Breast epithelium (tissue), 4 donors: ENCODE measurements at regions not wholly inside any gene's neighbourhood (a gene's known extent, or its start where the extent isn't known, plus 50 kb on each side); places are given as distances from the start of the nearest gene placed in this dataset.
A peak's percentile ranks its signal among the peaks of the same experiment; 100 is the strongest.

Experiments used
- DNase-seq, 2 donors: peaks; one replicate each; pipeline ENCODE4 v3.0.0-alpha.2; 2019; ENCODE audit warnings: low spot score in 2 of 2
- H3K27ac ChIP-seq, 2 donors: fragments of 200-600 bp; sonication (generic) in 1 of 2; one replicate each; pipeline ENCODE4 v1.5.1; 2016 to 2019; ENCODE audit warnings: mild to moderate bottlenecking in 1 of 2
- H3K27me3 ChIP-seq, 2 donors: fragments of 200-600 bp; sonication (generic) in 1 of 2; one replicate each; pipeline versions ENCODE4 v1.5.1 to v1.6.0; 2017 to 2019; ENCODE audit warnings: control low read depth in 1 of 2, mild to moderate bottlenecking in 1 of 2
- H3K36me3 ChIP-seq: fragments of 200-600 bp; one replicate; pipeline ENCODE4 v1.5.1; 2019
- H3K4me1 ChIP-seq, 2 donors: fragments of 200-600 bp; sonication (generic); one replicate each; pipeline ENCODE4 v1.5.1; 2016 to 2019; ENCODE audit warnings: control low read depth in 1 of 2
- H3K4me3 ChIP-seq, 3 donors: fragments of 200-600 bp; sonication (generic); 1 replicate in 2 of 3; 2 replicates in 1 of 3; pipeline ENCODE4 v1.5.1; 2016 to 2019; ENCODE audit warnings: mild to moderate bottlenecking in 3 of 3, moderate library complexity in 2 of 3
- H3K9me3 ChIP-seq, 2 donors: fragments of 200-600 bp; sonication (generic) in 1 of 2; one replicate each; pipeline ENCODE4 v1.5.1; 2016 to 2019; ENCODE audit warnings: control low read depth in 1 of 2
- POLR2A ChIP-seq: fragments of 450-650 bp; IDR thresholded peaks from one replicate; pipeline ENCODE4 v1.6.1; 2016; ENCODE audit warnings: antibody characterized with exemption, mild to moderate bottlenecking, moderate library complexity
- POLR2AphosphoS5 ChIP-seq, 3 donors: sonication (generic); formaldehyde crosslinking; IDR thresholded peaks; one replicate each; pipeline ENCODE4 v1.6.1; 2017; ENCODE audit warnings: antibody characterized with exemption in 3 of 3
- intact Hi-C: fragments of 100-400 bp; cut with DNase I; formaldehyde crosslinking; loops from one replicate; pipeline ENCODE4 v1.15.1; 2023; ENCODE audit warnings: low total_unique reads
- TF ChIP-seq, protein P1 (sequence below), 3 donors: fragments of 450-650 bp; IDR thresholded peaks; one replicate each; pipeline ENCODE4 v1.5.1; 2016 to 2017; ENCODE audit warnings: antibody characterized with exemption in 3 of 3, mild to moderate bottlenecking in 3 of 3, moderate library complexity in 3 of 3

GRCh38 chr3:157618886-157619285 is 115.7 kb upstream of the VEPH1 start:
- DNase-seq: no peak
- no peaks in the 10 kb centered on the region for H3K27me3 ChIP-seq
- no peaks in the 10 kb centered on the region for H3K4me1 ChIP-seq
- H3K9me3 ChIP-seq: no peaks in the 10 kb centered on the region
- H3K4me3 ChIP-seq: no peak overlapping the region
- H3K27ac ChIP-seq: no peak overlapping the region
- H3K36me3 ChIP-seq: no peaks in the 10 kb centered on the region
- intact Hi-C loops: no loop called here
- TF ChIP-seq POLR2A: no peak
- TF ChIP-seq POLR2AphosphoS5 (IDR thresholded peaks at IDR 0.05): no peak
- TF ChIP-seq, protein P1, sequence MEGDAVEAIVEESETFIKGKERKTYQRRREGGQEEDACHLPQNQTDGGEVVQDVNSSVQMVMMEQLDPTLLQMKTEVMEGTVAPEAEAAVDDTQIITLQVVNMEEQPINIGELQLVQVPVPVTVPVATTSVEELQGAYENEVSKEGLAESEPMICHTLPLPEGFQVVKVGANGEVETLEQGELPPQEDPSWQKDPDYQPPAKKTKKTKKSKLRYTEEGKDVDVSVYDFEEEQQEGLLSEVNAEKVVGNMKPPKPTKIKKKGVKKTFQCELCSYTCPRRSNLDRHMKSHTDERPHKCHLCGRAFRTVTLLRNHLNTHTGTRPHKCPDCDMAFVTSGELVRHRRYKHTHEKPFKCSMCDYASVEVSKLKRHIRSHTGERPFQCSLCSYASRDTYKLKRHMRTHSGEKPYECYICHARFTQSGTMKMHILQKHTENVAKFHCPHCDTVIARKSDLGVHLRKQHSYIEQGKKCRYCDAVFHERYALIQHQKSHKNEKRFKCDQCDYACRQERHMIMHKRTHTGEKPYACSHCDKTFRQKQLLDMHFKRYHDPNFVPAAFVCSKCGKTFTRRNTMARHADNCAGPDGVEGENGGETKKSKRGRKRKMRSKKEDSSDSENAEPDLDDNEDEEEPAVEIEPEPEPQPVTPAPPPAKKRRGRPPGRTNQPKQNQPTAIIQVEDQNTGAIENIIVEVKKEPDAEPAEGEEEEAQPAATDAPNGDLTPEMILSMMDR (IDR thresholded peaks at IDR 0.05): no peak

DNA sequence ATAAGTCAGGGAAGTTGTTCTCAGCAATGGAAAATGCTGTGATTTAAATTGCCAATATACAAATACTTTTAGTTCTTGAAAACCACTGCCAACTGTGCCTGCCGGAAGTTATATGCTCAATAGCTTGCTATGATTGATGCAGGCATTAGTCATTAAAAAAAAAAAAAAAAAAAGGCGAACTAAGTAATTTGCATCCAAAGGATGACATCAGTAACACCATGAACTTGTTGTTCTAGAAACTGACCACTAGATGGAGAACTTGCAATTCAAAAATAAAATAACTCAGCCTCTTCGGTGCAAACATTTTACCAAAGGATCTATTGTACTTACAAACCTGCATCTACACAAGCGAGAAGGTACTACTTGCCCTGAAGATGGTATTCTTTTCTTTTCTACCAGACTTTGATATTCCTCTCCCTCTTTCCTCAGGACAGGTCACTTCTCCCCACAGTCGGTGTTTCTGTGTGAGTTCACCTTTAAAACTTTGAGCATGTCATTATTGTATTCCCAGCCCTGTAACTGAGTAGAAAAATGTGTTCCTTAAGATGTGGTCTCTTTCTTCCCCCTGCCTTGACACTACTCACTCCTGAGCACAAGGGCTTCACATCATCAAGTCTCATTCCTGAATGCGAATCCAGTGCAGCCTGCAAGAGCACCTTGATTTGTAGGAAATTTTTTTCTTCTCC is 115.0 kb upstream of the VEPH1 start:
- H3K27me3 ChIP-seq: no peaks in the 10 kb centered on the region
- intact Hi-C loops: no loop called here
- no peak overlapping the region for H3K27ac ChIP-seq
- DNase-seq: no peak
- H3K36me3 ChIP-seq: no peaks in the 10 kb centered on the region
- H3K9me3 ChIP-seq: no peaks in the 10 kb centered on the region
- no peaks in the 10 kb centered on the region for H3K4me1 ChIP-seq
- TF ChIP-seq POLR2AphosphoS5 (IDR thresholded peaks at IDR 0.05): no peak
- TF ChIP-seq, protein P1 (IDR thresholded peaks at IDR 0.05): peak; percentile 62 to 72 (median 66)
- no peak for TF ChIP-seq POLR2A
- H3K4me3 ChIP-seq: no peak overlapping the region

DNA sequence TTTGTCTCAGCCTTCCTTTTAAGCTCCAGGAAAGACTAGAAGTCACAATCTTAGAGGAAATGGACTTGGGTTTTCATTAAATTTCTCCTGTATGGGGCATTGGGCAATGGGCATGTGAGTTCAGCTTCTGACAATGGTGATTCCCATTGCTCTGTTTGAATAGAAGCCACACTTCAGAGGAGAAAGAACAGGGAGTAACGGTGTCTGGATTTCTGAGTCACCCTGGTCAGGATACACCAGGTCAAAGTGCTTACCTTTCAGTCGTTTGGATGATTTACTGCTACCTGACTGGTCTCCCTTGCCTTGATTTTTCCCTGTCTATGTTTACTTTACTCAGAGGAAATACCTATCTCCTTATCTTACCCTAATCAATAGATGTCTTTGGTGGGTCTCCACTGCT is 111.7 kb upstream of the VEPH1 start:
- intact Hi-C loops: no loop called here

GRCh38 chr3:157611536-157612076 is 108.4 kb upstream of the VEPH1 start:
- Histone ChIP-seq H3K4me1 (no peaks in the 10 kb centered on the region), H3K4me3 (no peak overlapping the region), H3K27ac (no peak overlapping the region), H3K9me3 (no peaks in the 10 kb centered on the region), H3K36me3 (no peaks in the 10 kb centered on the region), H3K27me3 (no peaks in the 10 kb centered on the region)
- no peak for TF ChIP-seq POLR2AphosphoS5 (IDR thresholded peaks at IDR 0.05)
- no peak for TF ChIP-seq POLR2A
- TF ChIP-seq, protein P1 (IDR thresholded peaks at IDR 0.05): no peak
- intact Hi-C loops: no loop called here
- DNase-seq: no peak

More for the DNA sequence above, 111.7 kb upstream of the VEPH1 start:
- TF ChIP-seq, protein P1 (IDR thresholded peaks at IDR 0.05): no peak
- TF ChIP-seq POLR2A (no peak), POLR2AphosphoS5 (IDR thresholded peaks at IDR 0.05) (no peak)
- H3K36me3 ChIP-seq: no peaks in the 10 kb centered on the region
- DNase-seq: no peak
- H3K4me3 ChIP-seq: no peak overlapping the region
- no peaks in the 10 kb centered on the region for H3K27me3 ChIP-seq
- no peak overlapping the region for H3K27ac ChIP-seq
- H3K4me1 ChIP-seq: no peaks in the 10 kb centered on the region
- no peaks in the 10 kb centered on the region for H3K9me3 ChIP-seq

DNA sequence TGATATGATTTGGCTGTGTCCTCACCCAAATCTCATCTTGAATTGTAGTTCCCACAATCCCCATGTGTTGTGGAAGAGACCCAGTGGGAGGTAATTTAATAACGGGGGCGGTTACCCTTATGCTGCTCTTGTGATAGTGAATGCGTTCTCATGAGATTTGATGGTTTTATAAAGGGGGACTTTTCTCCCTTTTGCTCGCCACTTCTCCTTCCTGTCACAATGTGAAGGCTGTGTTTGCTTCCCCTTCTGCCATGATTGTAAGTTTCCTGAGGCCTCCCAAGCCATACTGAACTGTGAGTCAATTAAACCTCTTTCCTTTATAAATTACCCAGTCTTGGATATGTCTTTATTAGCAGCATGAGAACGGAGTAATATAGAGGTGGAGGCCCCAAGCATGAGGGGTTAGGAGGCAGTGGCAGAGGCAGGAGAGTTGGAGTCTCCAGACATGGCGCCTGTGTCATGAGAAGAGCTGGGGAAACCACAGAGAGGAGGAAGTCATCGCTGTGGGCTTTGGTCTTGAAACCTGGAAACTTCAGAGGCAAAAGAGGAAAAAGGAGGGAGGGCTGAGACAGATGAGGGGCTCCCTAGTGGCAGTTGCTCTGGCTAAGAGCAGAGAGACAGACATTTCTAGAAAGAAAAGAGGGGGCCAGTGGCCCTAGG is 107.8 kb upstream of the VEPH1 start:
- H3K4me1 ChIP-seq: no peaks in the 10 kb centered on the region
- no peaks in the 10 kb centered on the region for H3K36me3 ChIP-seq
- H3K9me3 ChIP-seq: no peaks in the 10 kb centered on the region
- H3K4me3 ChIP-seq: no peak overlapping the region
- intact Hi-C loops: no loop called here
- no peaks in the 10 kb centered on the region for H3K27me3 ChIP-seq
- DNase-seq: no peak
- H3K27ac ChIP-seq: peak overlapping the region in 1 of 2 donors; percentile 33
- TF ChIP-seq, protein P1 (IDR thresholded peaks at IDR 0.05): no peak
- no peak for TF ChIP-seq POLR2A
- no peak for TF ChIP-seq POLR2AphosphoS5 (IDR thresholded peaks at IDR 0.05)
